H1 (cell line): ENCODE measurements at regions not wholly inside any gene's neighbourhood (a gene's known extent, or its start where the extent isn't known, plus 50 kb on each side); places are given as distances from the start of the nearest gene placed in this dataset.
A peak's percentile ranks its signal among the peaks of the same experiment; 100 is the strongest.

ENCODE experiments used
- CTCF ChIA-PET: fragments of 300-600 bp; sonication (Branson Sonifier 250); formaldehyde crosslinking; loops from one replicate; lab custom pipeline; 2021; ENCODE audit not compliant: partially characterized antibody; lab: Charles Lee
- POLR2A ChIA-PET: fragments of 300-600 bp; sonication (Branson Sonifier 250); formaldehyde crosslinking; loops from one replicate; lab custom pipeline; 2021; ENCODE audit warnings: inconsistent platforms; ENCODE audit not compliant: partially characterized antibody; lab: Charles Lee
- DNase-seq, 2 experiments: peaks; one replicate each; pipeline versions ENCODE4 v3.0.0 to v3.0.0-alpha.2; 2010 to 2022; ENCODE audit warnings: low spot score in 2 of 2, low read depth in 1 of 2, mixed read lengths in 1 of 2
- FAIRE-seq: peaks from 2 replicates; lab custom pipeline; 2011; peaks lifted over from hg19 to GRCh38; lab: Jason Lieb, UNC
- H2AFZ ChIP-seq: 2 replicates; pipeline ENCODE4 v1.8.1; 2012; ENCODE audit warnings: low read length, inconsistent platforms
- H2AK5ac ChIP-seq: 2 replicates; pipeline ENCODE4 v1.6.1; 2013; ENCODE audit warnings: low read depth, low read length
- H2BK120ac ChIP-seq: replicated peaks from 2 replicates; pipeline ENCODE3; 2013; ENCODE audit warnings: low read depth, low read length, inconsistent platforms
- H2BK12ac ChIP-seq: 2 replicates; pipeline ENCODE4 v1.6.1; 2013; ENCODE audit warnings: low read depth, low read length
- H2BK15ac ChIP-seq: 2 replicates; pipeline ENCODE4 v1.6.1; 2013; ENCODE audit warnings: low read length
- H2BK20ac ChIP-seq: 2 replicates; pipeline ENCODE4 v1.6.1; 2013; ENCODE audit warnings: low read length
- H2BK5ac ChIP-seq: 2 replicates; pipeline ENCODE4 v1.6.1; 2013; ENCODE audit warnings: low read depth, low read length
- H3K14ac ChIP-seq: 2 replicates; pipeline ENCODE4 v1.6.1; 2013; ENCODE audit warnings: inconsistent platforms; ENCODE audit not compliant: insufficient read length
- H3K18ac ChIP-seq: 2 replicates; pipeline ENCODE4 v1.6.1; 2013; ENCODE audit warnings: low read length; ENCODE audit errors: extremely low read depth
- H3K23ac ChIP-seq: 2 replicates; pipeline ENCODE4 v1.6.1; 2013; ENCODE audit warnings: inconsistent platforms; ENCODE audit not compliant: insufficient read length
- H3K23me2 ChIP-seq: 2 replicates; pipeline ENCODE4 v1.6.1; 2013; ENCODE audit warnings: low read depth, low read length
- H3K27ac ChIP-seq: 2 replicates; pipeline ENCODE4 v1.6.1; 2011; ENCODE audit warnings: low read depth, low read length, inconsistent platforms
- H3K27me3 ChIP-seq, 4 experiments: replicated peaks in 1 of 4; 1 replicate in 1 of 4; 2 replicates in 3 of 4; pipeline versions ENCODE4 v1.6.1 to v1.8.1; 2011 to 2013; ENCODE audit warnings: low read length in 3 of 4, mild to moderate bottlenecking in 3 of 4, inconsistent platforms in 2 of 4, mixed read lengths in 2 of 4, moderate library complexity in 1 of 4; ENCODE audit not compliant: control insufficient read depth in 3 of 4, insufficient read depth in 3 of 4; ENCODE audit errors: extremely low read depth in 1 of 4
- H3K36me3 ChIP-seq, 4 experiments: 2 replicates each; pipeline versions ENCODE4 v1.6.1 to v1.8.1; 2011 to 2013; ENCODE audit warnings: mild to moderate bottlenecking in 4 of 4, low read length in 3 of 4, moderate library complexity in 2 of 4, control low read depth in 1 of 4, inconsistent platforms in 1 of 4; ENCODE audit not compliant: insufficient read depth in 4 of 4, control insufficient read depth in 2 of 4
- H3K4ac ChIP-seq: replicated peaks from 2 replicates; pipeline ENCODE3; 2013; ENCODE audit warnings: low read length, low read depth, mixed read lengths, inconsistent platforms; ENCODE audit not compliant: insufficient read length
- H3K4me1 ChIP-seq, 4 experiments: replicated peaks in 1 of 4; 1 replicate in 1 of 4; 2 replicates in 3 of 4; pipeline versions ENCODE4 v1.6.1 to v1.8.1; 2011 to 2013; ENCODE audit warnings: low read length in 3 of 4, inconsistent platforms in 2 of 4, mixed read lengths in 1 of 4; ENCODE audit not compliant: insufficient read depth in 4 of 4, control insufficient read depth in 3 of 4
- H3K4me2 ChIP-seq, 2 experiments: 2 replicates each; pipeline versions ENCODE4 v1.6.1 to v1.8.1; 2011 to 2013; ENCODE audit warnings: low read depth in 2 of 2, low read length in 2 of 2, control low read depth in 1 of 2, inconsistent platforms in 1 of 2, mild to moderate bottlenecking in 1 of 2; ENCODE audit not compliant: insufficient read depth in 1 of 2
- H3K4me3 ChIP-seq, 4 experiments: fragments of 200-600, 300-600 bp in 1 of 4; sonication (generic), shearing (Covaris generic), sonication (Bioruptor Twin) in 1 of 4; 2 replicates each; pipeline versions ENCODE4 v1.5.1 to v1.8.1; 2011 to 2016; ENCODE audit warnings: low read length in 4 of 4, low read depth in 3 of 4, control low read depth in 2 of 4, inconsistent platforms in 2 of 4, mild to moderate bottlenecking in 2 of 4, mixed read lengths in 1 of 4, moderate library complexity in 1 of 4; ENCODE audit not compliant: insufficient read depth in 2 of 4; ENCODE audit errors: extremely low read depth in 1 of 4
- H3K56ac ChIP-seq: replicated peaks from 2 replicates; pipeline ENCODE3; 2013; ENCODE audit warnings: low read depth, mild to moderate bottlenecking, mixed read lengths, low read length, inconsistent platforms; ENCODE audit not compliant: insufficient read length
- H3K79me1 ChIP-seq: 2 replicates; pipeline ENCODE4 v1.6.1; 2013; ENCODE audit warnings: low read depth, low read length, control low read depth
- H3K79me2 ChIP-seq, 2 experiments: 2 replicates each; pipeline versions ENCODE4 v1.6.1 to v1.8.1; 2012 to 2013; ENCODE audit warnings: low read length in 2 of 2, mild to moderate bottlenecking in 2 of 2, inconsistent platforms in 1 of 2; ENCODE audit not compliant: insufficient read depth in 2 of 2, control insufficient read depth in 1 of 2
- H3K9ac ChIP-seq, 4 experiments: replicated peaks in 1 of 4; 1 replicate in 1 of 4; 2 replicates in 3 of 4; pipeline versions ENCODE4 v1.6.1 to v1.8.1; 2011 to 2013; ENCODE audit warnings: low read depth in 3 of 4, low read length in 3 of 4, control low read depth in 2 of 4, mild to moderate bottlenecking in 2 of 4, moderate library complexity in 2 of 4, inconsistent platforms in 1 of 4; ENCODE audit errors: extremely low read depth in 1 of 4
- H3K9me3 ChIP-seq, 2 experiments: 2 replicates each; pipeline versions ENCODE4 v1.6.1 to v1.8.1; 2012 to 2013; ENCODE audit warnings: mild to moderate bottlenecking in 2 of 2, moderate library complexity in 2 of 2, control low read depth in 1 of 2, inconsistent platforms in 1 of 2, low read depth in 1 of 2, low read length in 1 of 2, mixed read lengths in 1 of 2; ENCODE audit not compliant: insufficient read depth in 2 of 2
- H4K20me1 ChIP-seq, 2 experiments: replicated peaks in 1 of 2; 2 replicates each; pipeline versions ENCODE3 to v1.8.1; 2011 to 2013; ENCODE audit warnings: inconsistent platforms in 2 of 2, low read length in 2 of 2, mild to moderate bottlenecking in 1 of 2; ENCODE audit not compliant: insufficient read depth in 2 of 2, control insufficient read depth in 1 of 2
- H4K5ac ChIP-seq: 2 replicates; pipeline ENCODE4 v1.6.1; 2013; ENCODE audit warnings: low read length, low read depth, mixed read lengths, inconsistent platforms; ENCODE audit not compliant: insufficient read length
- H4K8ac ChIP-seq: 2 replicates; pipeline ENCODE4 v1.8.0; 2013; ENCODE audit warnings: mild to moderate bottlenecking, moderate library complexity, low read length, inconsistent platforms; ENCODE audit not compliant: insufficient read depth; ENCODE audit errors: extremely low read depth
- H4K91ac ChIP-seq: replicated peaks from 2 replicates; pipeline ENCODE3; 2013; ENCODE audit warnings: low read length, mixed read lengths, inconsistent platforms; ENCODE audit not compliant: insufficient read length
- CHD1 ChIP-seq: IDR thresholded peaks from 2 replicates; pipeline ENCODE4 v1.6.1; 2012; ENCODE audit warnings: low read depth, low read length, improper control_type of control experiment
- CTBP2 ChIP-seq: IDR thresholded peaks from 2 replicates; pipeline ENCODE4 v1.7.0; 2011; ENCODE audit warnings: borderline replicate concordance, mild to moderate bottlenecking, moderate library complexity, mixed read lengths, low read length; ENCODE audit not compliant: insufficient read depth, insufficient read length
- MAFK ChIP-seq: IDR thresholded peaks from 2 replicates; pipeline ENCODE4 v1.6.1; 2012; ENCODE audit warnings: low read depth, mild to moderate bottlenecking, improper control_type of control experiment, low read length
- SIN3A ChIP-seq, 2 experiments: IDR thresholded peaks in 1 of 2; conservative IDR thresholded peaks in 1 of 2; 2 replicates each; pipeline ENCODE4 v1.6.1; 2011 to 2012; ENCODE audit warnings: low read length in 2 of 2, improper control_type of control experiment in 1 of 2, low read depth in 1 of 2, mild to moderate bottlenecking in 1 of 2
- SIX5 ChIP-seq: IDR thresholded peaks from 2 replicates; pipeline ENCODE4 v1.6.1; 2011; ENCODE audit warnings: mild to moderate bottlenecking, low read depth, low read length
- WGBS, 2 experiments: shearing (Covaris generic) in 1 of 2; methylation state at CpG; one replicate each; pipeline versions ENCODE4 v1.1.6 to v1.1.7; 2013 to 2015; ENCODE audit warnings: low lambda C conversion rate in 2 of 2, mixed read lengths in 2 of 2, inconsistent platforms in 1 of 2, low coverage in 1 of 2, missing lambda C conversion rate in 1 of 2; ENCODE audit not compliant: insufficient replicate concordance in 2 of 2, insufficient coverage in 1 of 2, insufficient read length in 1 of 2; ENCODE audit errors: extremely low coverage in 1 of 2, missing lambda C conversion rate in 1 of 2; 5-methylcytosine and 5-hydroxymethylcytosine counted together
- TF ChIP-seq, protein P1 (sequence below): IDR thresholded peaks from 2 replicates; pipeline ENCODE4 v1.6.1; 2011; ENCODE audit warnings: low read length, improper control_type of control experiment

- DNase-seq (no peak), FAIRE-seq (no peak)
- Histone ChIP-seq H4K91ac (no peak overlapping the region), H3K14ac (no peak overlapping the region), H3K4ac (no peak overlapping the region), H3K56ac (no peak overlapping the region), H4K8ac (no peak overlapping the region), H3K4me2 (no peak overlapping the region), H2BK20ac (no peak overlapping the region), H3K4me3 (no peak overlapping the region), H3K9me3 (peaks cover 5 to 14% of the 10 kb centered on the region in 2 experiments; a peak in 2 of 4 replicates), H3K23me2 (peaks cover 1% of the 10 kb centered on the region; the same call in 1 of the 2 replicates), H2BK12ac (no peak overlapping the region), H3K18ac (no peak overlapping the region), H3K27ac (no peak overlapping the region), H4K5ac (no peak overlapping the region), H2BK120ac (no peak overlapping the region), H2BK15ac (no peak overlapping the region), H3K9ac (no peak overlapping the region), H2AK5ac (no peak overlapping the region), H3K79me2 (no peaks in the 10 kb centered on the region), H3K27me3 (no peaks in the 10 kb centered on the region), H4K20me1 (peaks cover 0 to under 1% of the 10 kb centered on the region in 2 experiments), H2AFZ (no peak overlapping the region), H3K4me1 (no peaks in the 10 kb centered on the region), H3K79me1 (no peaks in the 10 kb centered on the region), H3K23ac (no peak overlapping the region), H3K36me3 (no peaks in the 10 kb centered on the region), H2BK5ac (no peak overlapping the region)
- CTCF ChIA-PET: no interaction called here
- TF ChIP-seq SIN3A (conservative IDR thresholded peaks at IDR 0.05 in 1 of 2, IDR thresholded peaks at IDR 0.05 in 1 of 2; ENCODE audit: low read depth in 1 of 2, low read length in 2 of 2) (no peak), CHD1 (no peak), CTBP2 (no peak), MAFK (0 out of 2 replicates have a peak, but pooled peaks have one; percentile 15), SIX5 (no peak)
- TF ChIP-seq, protein P1, sequence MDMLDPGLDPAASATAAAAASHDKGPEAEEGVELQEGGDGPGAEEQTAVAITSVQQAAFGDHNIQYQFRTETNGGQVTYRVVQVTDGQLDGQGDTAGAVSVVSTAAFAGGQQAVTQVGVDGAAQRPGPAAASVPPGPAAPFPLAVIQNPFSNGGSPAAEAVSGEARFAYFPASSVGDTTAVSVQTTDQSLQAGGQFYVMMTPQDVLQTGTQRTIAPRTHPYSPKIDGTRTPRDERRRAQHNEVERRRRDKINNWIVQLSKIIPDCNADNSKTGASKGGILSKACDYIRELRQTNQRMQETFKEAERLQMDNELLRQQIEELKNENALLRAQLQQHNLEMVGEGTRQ: no peak
- WGBS, 2 experiments: 98% methylated on average over 4 of the region's 4 CpGs; no CpG with 5 or more reads in 1 of the 2 experiments
- POLR2A ChIA-PET: no interaction called here
Observed at GRCh38 chr10:4137299-4137698, 352.3 kb upstream of the KLF6 start.
